ENCODE measurements at regions not wholly inside any gene's neighbourhood (a gene's known extent, or its start where the extent isn't known, plus 50 kb on each side); places are given as distances from the start of the nearest gene placed in this dataset.

- no peak for TF ChIP-seq ZNF555 (tag by site-specific recombination; conservative IDR thresholded peaks at IDR 0.05)
- TF ChIP-seq TRIM28 (IDR thresholded peaks at IDR 0.05; ENCODE audit: borderline replicate concordance, low read length): no peak
- no peak for TF ChIP-seq ZNF791 (tag by site-specific recombination; IDR thresholded peaks at IDR 0.05)
- no peak for TF ChIP-seq ZNF341 (tag by site-specific recombination; IDR thresholded peaks at IDR 0.05; ENCODE audit: low read depth)
- TF ChIP-seq GLIS2 (tag by site-specific recombination; IDR thresholded peaks at IDR 0.05): no peak
- no peak for TF ChIP-seq ZNF133 (tag by site-specific recombination; IDR thresholded peaks at IDR 0.05)
- no peak for TF ChIP-seq ZNF501 (tag by site-specific recombination; IDR thresholded peaks at IDR 0.05)
- TF ChIP-seq ZNF155 (tag by site-specific recombination; IDR thresholded peaks at IDR 0.05): no peak
- no peak for TF ChIP-seq ZBTB48 (tag by site-specific recombination; IDR thresholded peaks at IDR 0.05)
- TF ChIP-seq ZSCAN16 (tag by site-specific recombination; IDR thresholded peaks at IDR 0.05): no peak
- no peak for TF ChIP-seq ZNF2 (tag by site-specific recombination; IDR thresholded peaks at IDR 0.05)
These were observed 189.6 kb upstream of the PTGFR start (continued) for GRCh38 chr1:78301141-78301540.

- Histone ChIP-seq H3K27ac (ENCODE audit: extremely low read depth, low read depth, low read length) (no peak overlapping the region), H3K4me1 (ENCODE audit: control insufficient read depth, insufficient read depth, low read length) (no peaks in the 10 kb centered on the region), H3K36me3 (ENCODE audit: control insufficient read depth in 2 of 2, insufficient read depth in 1 of 2, low read length in 2 of 2) (no peaks in the 10 kb centered on the region), H3K9me3 (ENCODE audit: control insufficient read depth, insufficient read depth, low read depth, low read length) (no peaks in the 10 kb centered on the region), H3K4me3 (ENCODE audit: low read depth, low read length) (no peak overlapping the region)
- TF ChIP-seq ZNF626 (tag by site-specific recombination; IDR thresholded peaks at IDR 0.05): no peak
- ChIA-PET POLR2A (no interaction called here), CTCF (interaction anchor here (0.6 kb wide), 1 partner anchor 21 kb away, joined by 3 read pairs; no protein-coding TSS in a partner anchor)
These were observed 187.2 kb upstream of the PTGFR start for GRCh38 chr1:78303620-78304019.

- ChIA-PET POLR2A (no interaction called here), CTCF (interaction anchor here (1.2 kb wide), 1 partner anchor 159 kb away, joined by 5 read pairs; no protein-coding TSS in a partner anchor)
- H3K27ac ChIP-seq (ENCODE audit: extremely low read depth, low read depth, low read length): no peak overlapping the region
- H3K9me3 ChIP-seq (ENCODE audit: control insufficient read depth, insufficient read depth, low read depth, low read length): no peaks in the 10 kb centered on the region
- H3K36me3 ChIP-seq (ENCODE audit: control insufficient read depth in 2 of 2, insufficient read depth in 1 of 2, low read length in 2 of 2): no peaks in the 10 kb centered on the region
- H3K4me1 ChIP-seq (ENCODE audit: control insufficient read depth, insufficient read depth, low read length): no peaks in the 10 kb centered on the region
- TF ChIP-seq ZEB2 (tag by site-specific recombination; IDR thresholded peaks at IDR 0.05) (no peak), ZNF174 (tag by site-specific recombination; IDR thresholded peaks at IDR 0.05) (no peak), ZNF26 (tag by site-specific recombination; IDR thresholded peaks at IDR 0.05) (no peak), ZNF645 (tag by site-specific recombination; IDR thresholded peaks at IDR 0.05) (no peak), KLF7 (tag by site-specific recombination; IDR thresholded peaks at IDR 0.05; ENCODE audit: borderline replicate concordance) (no peak), ZNF530 (tag by site-specific recombination; IDR thresholded peaks at IDR 0.05; ENCODE audit: low read depth) (no peak), ZNF426 (tag by site-specific recombination; IDR thresholded peaks at IDR 0.05) (no peak), ZNF24 (tag by site-specific recombination; IDR thresholded peaks at IDR 0.05) (no peak), ZNF677 (tag by site-specific recombination; IDR thresholded peaks at IDR 0.05) (no peak), ZNF549 (tag by site-specific recombination; IDR thresholded peaks at IDR 0.05) (no peak), ZNF48 (tag by site-specific recombination; IDR thresholded peaks at IDR 0.05) (no peak), PRDM6 (tag by site-specific recombination; IDR thresholded peaks at IDR 0.05) (no peak), GLIS1 (tag by site-specific recombination; IDR thresholded peaks at IDR 0.05) (no peak)
- no peak overlapping the region for H3K4me3 ChIP-seq (ENCODE audit: low read depth, low read length)
These were observed 186.4 kb upstream of the PTGFR start for GRCh38 chr1:78304341-78304740.

Data from HEK293 (cell line).